GM18505 (cell line): ENCODE measurements at regions not wholly inside any gene's neighbourhood (a gene's known extent, or its start where the extent isn't known, plus 50 kb on each side); places are given as distances from the start of the nearest gene placed in this dataset.
"Not testable (repeated sequence)": the region's sequence is repeated elsewhere in the genome, so short reads cannot be mapped to it uniquely, and the experiment has no call there.

Experiments used
- ATAC-seq: cut with Tn5 transposase; IDR thresholded peaks from one replicate; pipeline ENCODE4 v1.9.1; 2021; ENCODE audit not compliant: unreplicated experiment
- POLR2A ChIP-seq: IDR thresholded peaks from 4 replicates; pipeline ENCODE4 v1.6.1; 2011; ENCODE audit warnings: borderline replicate concordance; ENCODE audit not compliant: insufficient read depth, insufficient read length; ENCODE audit errors: extremely low read depth

DNA sequence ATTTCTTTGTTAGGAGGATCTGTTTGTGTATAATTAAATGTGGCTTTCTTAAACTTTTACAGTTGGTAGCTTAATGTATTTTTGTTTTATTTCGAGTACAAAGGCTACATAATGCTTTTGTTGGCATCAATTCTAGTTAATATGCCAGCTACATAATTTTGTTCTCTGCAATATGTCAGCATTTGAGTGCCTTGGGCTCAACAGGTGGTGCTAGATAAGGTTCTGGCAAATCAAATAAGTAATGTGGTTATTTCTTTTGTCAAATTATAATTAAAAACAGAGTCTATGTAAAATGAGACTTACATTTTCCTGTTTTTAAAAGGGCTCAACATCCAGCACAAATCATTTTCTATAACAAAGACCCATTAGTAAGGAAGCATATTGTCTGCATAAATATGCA, 410.6 kb upstream of the NR5A2 start:
- no peak for TF ChIP-seq POLR2A
- ATAC-seq: no peak

DNA sequence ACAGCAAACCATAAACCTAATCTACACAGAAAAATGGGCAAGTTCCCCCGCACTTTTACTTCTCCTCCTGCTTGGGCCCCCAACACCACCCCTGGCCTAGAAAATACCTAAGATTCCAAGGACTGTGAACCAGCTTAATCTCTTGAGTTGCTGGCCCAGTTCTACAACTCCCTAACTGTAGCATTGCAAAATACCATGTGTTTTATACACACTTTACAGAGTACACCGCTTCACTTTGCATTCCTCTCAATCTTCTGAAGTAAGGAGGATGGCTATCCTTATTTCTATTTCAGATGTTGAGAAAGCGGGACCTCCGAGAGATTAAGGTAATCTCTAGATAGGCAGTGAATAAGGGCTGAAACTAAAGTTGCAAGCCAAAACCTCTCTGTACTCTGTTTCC, 408.3 kb upstream of the NR5A2 start:
- no peak for ATAC-seq
- no peak for TF ChIP-seq POLR2A

DNA sequence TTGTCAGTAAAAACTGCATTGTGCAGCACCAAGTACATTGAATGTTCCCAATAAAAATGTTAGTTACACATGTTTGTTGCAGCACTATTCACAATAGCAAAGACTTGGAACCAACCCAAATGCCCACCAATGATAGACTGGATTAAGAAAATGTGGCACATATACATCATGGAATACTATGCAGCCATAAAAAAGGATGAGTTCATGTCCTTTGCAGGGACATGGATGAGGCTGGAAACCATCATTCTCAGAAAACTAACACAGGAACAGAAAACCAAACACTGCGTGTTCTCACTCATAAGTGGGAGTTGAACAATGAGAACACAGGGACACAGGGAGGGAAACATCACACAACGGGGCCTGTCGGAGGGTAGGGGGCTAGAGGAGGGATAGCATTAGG, 401.3 kb upstream of the NR5A2 start:
- ATAC-seq: not testable (repeated sequence)

DNA sequence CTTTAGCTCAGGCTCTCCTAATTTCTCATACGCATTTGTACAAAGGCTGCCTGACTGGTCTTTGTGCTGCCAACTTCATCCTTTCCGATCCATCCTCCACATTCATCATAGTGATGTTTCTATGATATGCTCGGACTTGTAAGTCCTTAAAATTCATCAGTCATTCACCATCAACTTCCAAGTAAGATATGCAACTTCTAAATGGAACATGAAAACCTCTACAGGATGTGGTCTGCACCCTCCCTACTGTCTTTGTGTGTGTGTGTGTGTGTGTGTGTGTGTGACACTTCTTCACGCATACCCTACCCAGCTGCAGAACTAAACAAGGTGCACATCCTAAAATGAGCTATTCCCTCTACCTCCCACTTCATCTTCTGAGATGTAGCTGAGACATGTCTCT, 397.9 kb upstream of the NR5A2 start:
- no peak for TF ChIP-seq POLR2A
- ATAC-seq: no peak

DNA sequence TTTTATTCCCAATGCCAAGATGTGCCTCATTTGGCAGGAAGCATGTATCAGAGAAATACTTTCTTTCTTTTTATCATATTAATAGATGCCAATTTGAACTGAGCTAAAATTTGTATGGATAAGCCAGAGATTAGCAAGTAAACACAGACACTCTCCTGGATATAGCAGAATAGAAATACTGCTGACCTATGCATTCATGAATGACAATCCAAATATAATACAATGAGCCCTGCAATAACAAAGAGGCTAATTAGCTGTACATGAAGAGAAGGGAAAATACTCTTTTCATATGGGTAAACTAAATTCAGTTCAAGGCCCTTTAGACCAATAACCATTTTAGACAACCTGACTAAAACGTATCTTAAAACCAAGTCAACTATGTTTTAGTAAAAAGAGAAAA, 388.1 kb upstream of the NR5A2 start:
- no peak for TF ChIP-seq POLR2A
- no peak for ATAC-seq

DNA sequence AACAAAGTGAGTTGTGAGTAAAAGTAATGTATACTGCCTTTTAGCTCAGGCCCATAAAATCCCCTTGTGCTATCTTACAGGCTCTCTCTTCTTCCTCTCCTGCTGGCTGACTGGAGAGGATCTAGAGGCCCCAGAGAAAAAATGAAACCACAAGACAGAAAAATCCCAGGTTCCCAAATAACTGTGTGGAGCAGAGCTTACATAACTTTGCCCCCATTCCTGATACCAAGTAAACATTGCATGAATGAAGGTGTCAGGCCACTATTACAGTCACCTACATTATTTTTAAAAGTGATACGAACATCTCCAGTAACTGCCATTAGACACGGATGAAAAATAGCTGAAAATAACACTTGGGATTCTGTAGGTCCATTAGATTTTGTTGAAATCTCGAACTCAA, 386.0 kb upstream of the NR5A2 start:
- no peak for TF ChIP-seq POLR2A
- ATAC-seq: no peak

DNA sequence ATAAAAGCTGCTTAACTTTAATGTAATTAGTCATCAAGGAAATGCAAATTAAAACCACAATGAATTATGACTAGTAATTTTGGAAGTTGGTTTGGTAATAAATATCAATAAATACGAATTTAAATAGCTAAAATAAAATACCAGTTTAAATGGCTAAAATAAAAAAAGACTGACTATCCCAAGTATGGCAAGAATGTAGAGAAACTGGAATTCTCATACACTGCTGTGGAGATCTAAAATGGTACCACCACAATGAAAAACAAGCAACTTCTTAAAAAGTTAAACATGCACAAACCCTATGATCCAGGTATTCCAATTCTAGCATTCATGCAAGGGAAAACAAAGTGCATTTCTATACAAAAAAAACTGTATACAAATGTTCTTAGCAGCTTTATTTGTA, 382.6 kb upstream of the NR5A2 start:
- no peak for ATAC-seq
- TF ChIP-seq POLR2A: no peak

DNA sequence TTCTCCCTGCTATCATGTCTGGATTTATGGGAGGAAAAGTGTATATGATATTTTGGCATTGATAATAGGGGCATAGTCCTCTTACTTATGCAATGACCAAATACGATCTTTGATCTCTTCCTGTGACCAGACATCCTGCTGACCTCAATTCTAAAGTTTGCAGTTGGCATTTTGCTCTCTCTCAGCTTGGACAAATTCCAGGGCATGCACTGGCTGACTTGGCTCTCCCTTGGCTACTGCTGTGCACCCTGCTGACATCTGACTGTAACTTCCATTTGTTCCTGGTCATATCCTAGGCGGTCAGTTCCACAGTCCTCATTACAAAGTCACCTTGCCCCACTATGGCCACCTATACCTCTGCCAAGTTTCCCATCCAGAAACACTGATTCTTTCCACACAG, 380.7 kb upstream of the NR5A2 start:
- ATAC-seq: no peak
- no peak for TF ChIP-seq POLR2A

DNA sequence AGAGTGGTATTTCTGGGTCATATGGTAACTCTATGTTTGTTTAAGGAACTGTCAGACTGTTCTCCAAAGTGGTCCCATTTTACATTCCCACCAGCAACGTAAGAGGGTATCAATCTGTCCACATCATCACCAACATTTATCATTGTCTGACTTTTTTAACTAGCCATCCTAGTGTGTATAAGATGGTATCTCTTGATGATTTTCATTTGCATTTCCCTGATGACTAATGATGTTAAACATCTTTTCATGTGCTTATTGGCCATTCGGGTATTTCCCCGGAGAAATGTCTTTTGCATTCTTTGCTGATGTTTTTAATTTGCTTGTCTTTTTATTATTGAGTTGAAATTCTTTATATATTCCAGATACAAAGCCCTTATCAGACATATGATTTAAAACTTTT, 370.1 kb upstream of the NR5A2 start:
- ATAC-seq: no peak
- no peak for TF ChIP-seq POLR2A

DNA sequence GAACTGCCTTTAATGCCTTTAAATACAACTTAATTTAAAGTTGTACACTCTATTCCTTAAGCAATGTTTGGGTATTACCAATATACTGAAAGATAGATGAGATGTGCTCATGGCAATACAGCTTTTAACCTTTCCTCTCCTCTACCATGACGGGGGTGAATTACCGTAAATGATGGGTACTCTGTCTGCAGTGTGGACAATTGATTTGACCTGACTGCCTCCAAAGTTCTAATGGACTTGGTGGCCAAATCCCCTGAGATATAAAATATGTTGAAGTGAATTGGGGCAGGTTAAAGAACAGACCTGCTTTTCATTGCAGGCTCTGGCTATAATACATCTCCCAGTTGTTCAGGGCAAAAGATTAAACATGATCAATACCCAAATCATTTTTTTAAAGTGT, 367.4 kb upstream of the NR5A2 start:
- no peak for TF ChIP-seq POLR2A
- ATAC-seq: no peak

DNA sequence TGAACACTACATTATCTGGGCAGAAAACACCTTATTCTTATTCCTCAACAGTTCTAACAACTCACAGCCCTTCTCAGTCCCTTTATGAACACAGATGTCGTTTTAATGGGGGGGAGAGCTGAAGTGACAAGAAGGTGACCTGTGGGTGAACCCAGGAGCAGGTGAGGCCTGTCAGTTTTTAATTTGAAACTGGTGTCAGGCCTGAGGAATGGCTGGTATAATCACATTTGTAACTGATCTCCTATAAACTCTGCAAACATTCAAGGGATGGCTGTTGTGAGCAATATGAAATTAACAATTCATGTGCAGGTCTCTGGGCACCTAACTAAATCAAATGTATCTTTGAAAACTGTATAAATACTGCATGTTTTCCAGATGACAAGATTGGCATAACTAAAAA, 362.1 kb upstream of the NR5A2 start:
- no peak for TF ChIP-seq POLR2A
- no peak for ATAC-seq

DNA sequence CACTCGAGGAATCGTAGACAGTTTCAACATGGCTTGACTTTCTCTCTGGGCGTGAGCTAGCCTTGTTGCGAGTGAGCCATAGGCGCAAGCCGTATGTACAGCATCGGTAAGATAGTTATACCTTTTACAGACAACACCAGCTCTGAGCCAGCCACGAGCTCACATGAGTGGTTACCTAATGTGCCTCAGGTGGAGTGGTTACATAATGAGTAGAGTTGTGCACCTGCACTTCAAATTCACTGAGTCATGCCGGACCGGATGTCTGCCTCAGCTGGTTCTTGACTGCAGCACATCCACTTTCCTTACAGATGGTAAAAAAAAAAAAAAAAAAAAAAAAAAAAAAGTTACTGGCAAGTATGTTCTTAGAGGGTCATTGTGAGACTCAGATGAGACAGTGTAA, 360.4 kb upstream of the NR5A2 start:
- ATAC-seq: no peak
- TF ChIP-seq POLR2A: no peak

DNA sequence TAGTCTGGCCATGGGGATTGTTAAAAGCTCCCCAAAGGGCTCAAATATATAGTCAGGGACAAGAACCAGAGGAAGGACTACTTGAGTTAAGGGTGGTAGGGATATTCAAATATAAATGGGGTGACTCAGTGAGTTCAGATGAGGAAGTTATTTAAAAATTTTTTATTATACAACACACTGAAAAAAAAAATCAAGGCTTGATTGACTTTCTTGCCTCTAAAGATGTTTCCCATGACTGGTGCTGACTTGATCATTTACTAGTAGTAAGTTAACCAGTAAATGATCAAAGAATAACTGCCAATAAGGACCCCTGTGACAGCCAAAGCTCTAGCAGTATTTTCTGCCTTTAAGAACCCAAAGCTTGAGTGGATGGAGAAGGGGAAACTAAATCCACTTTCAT, 357.6 kb upstream of the NR5A2 start:
- ATAC-seq: no peak
- TF ChIP-seq POLR2A: no peak

DNA sequence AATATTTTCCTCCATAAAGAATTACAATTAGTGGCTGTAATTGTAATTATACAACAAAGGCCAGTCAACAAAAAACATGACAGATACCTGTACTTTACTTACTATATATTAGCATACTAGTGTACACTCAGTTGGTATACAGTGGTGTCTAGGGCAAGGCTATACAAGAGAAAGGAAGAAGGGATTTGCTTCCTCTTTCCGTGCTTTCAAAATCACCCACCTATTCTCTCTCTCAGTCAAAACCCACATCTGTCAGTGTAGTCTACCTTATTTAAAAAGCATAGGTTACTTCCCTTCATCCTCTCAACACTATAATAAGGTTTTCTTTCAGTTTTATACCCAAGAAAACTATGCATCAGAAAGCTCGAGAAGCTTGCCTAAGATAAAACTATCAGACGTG, 355.8 kb upstream of the NR5A2 start:
- ATAC-seq: no peak
- no peak for TF ChIP-seq POLR2A

DNA sequence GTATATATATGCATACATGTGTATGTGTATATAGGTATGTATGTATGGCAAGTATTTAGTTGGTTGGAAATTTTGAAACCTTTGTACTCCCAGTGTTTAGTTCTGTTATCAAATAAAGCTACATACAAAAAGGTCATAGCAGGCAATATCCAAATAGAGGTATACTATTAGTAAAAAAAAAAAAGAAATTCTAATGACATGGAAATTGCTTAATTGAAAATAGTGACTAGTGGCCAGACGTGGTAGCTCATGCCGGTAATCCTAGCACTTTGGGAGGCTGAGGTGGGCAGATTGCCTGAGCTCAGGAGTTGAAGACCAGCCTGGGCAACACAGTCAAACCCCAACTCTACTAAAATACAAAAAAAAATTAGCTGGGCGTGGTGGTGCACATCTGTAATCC, 351.6 kb upstream of the NR5A2 start:
- no peak for ATAC-seq
- TF ChIP-seq POLR2A: no peak

DNA sequence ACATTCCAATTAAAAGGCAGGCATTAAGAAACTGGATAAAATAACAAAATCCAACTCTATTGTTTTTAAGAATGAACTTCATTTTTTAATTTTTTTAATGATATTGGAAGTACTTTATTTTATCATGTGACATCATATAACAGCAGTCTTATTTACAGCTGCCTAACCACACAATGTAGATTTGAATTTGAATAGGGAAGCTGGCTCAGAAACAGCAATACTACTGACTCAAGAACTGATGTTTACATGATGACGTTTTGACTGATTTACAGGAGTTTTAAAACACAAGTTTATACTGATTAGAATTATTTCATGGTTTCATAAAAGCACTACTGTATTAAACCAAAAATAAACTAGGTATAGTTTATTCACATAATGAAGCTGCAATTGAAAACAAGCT, 348.7 kb upstream of the NR5A2 start:
- ATAC-seq: no peak
- TF ChIP-seq POLR2A: no peak
